ENCODE measurements at regions not wholly inside any gene's neighbourhood (a gene's known extent, or its start where the extent isn't known, plus 50 kb on each side); places are given as distances from the start of the nearest gene placed in this dataset.

- H3K27ac Mint-ChIP-seq: no peak overlapping the region
- CTCF ChIA-PET: no interaction called here
- no peak for DNase-seq
- no peaks in the 10 kb centered on the region for H3K36me3 Mint-ChIP-seq
- no peak overlapping the region for H3K4me3 Mint-ChIP-seq
- H3K9me3 Mint-ChIP-seq: peaks cover 6% of the 10 kb centered on the region
- no peaks in the 10 kb centered on the region for H3K4me1 Mint-ChIP-seq
- no peaks in the 10 kb centered on the region for H3K27me3 Mint-ChIP-seq
Measured at GRCh38 chr13:64900039-64900438, 2330.1 kb downstream of the PCDH9 start.

GRCh38 chr13:64884976-64885375 lies 2345.2 kb downstream of the PCDH9 start:
- H3K27me3 Mint-ChIP-seq: no peaks in the 10 kb centered on the region
- no peaks in the 10 kb centered on the region for H3K4me1 Mint-ChIP-seq
- CTCF ChIA-PET: no interaction called here
- peaks cover 6% of the 10 kb centered on the region for H3K9me3 Mint-ChIP-seq
- no peak for DNase-seq
- no peaks in the 10 kb centered on the region for H3K36me3 Mint-ChIP-seq
- no peak overlapping the region for H3K27ac Mint-ChIP-seq
- H3K4me3 Mint-ChIP-seq: no peak overlapping the region

GRCh38 chr13:64877176-64877575 lies 2353.0 kb downstream of the PCDH9 start:
- H3K27me3 Mint-ChIP-seq: no peaks in the 10 kb centered on the region
- H3K36me3 Mint-ChIP-seq: no peaks in the 10 kb centered on the region
- no peak overlapping the region for H3K27ac Mint-ChIP-seq
- no peak overlapping the region for H3K4me3 Mint-ChIP-seq
- CTCF ChIA-PET: no interaction called here
- H3K9me3 Mint-ChIP-seq: peaks cover 5% of the 10 kb centered on the region
- no peak for DNase-seq
- no peaks in the 10 kb centered on the region for H3K4me1 Mint-ChIP-seq

GRCh38 chr13:64871742-64872141 lies 2358.4 kb downstream of the PCDH9 start:
- Mint-ChIP-seq H3K4me1 (no peaks in the 10 kb centered on the region), H3K36me3 (no peaks in the 10 kb centered on the region), H3K27me3 (no peaks in the 10 kb centered on the region), H3K27ac (no peak overlapping the region), H3K4me3 (no peak overlapping the region), H3K9me3 (peaks cover 5% of the 10 kb centered on the region)
- DNase-seq: no peak
- CTCF ChIA-PET: no interaction called here

- Mint-ChIP-seq H3K27ac (no peak overlapping the region), H3K36me3 (no peaks in the 10 kb centered on the region), H3K4me3 (no peak overlapping the region), H3K27me3 (no peaks in the 10 kb centered on the region), H3K9me3 (peaks cover 5% of the 10 kb centered on the region), H3K4me1 (no peaks in the 10 kb centered on the region)
- DNase-seq: no peak
- CTCF ChIA-PET: no interaction called here
Measured at GRCh38 chr13:64869539-64869938, 2360.6 kb downstream of the PCDH9 start.

- CTCF ChIA-PET: no interaction called here
- Mint-ChIP-seq H3K4me1 (no peaks in the 10 kb centered on the region), H3K9me3 (peaks cover 14% of the 10 kb centered on the region), H3K4me3 (no peak overlapping the region), H3K36me3 (no peaks in the 10 kb centered on the region), H3K27ac (no peak overlapping the region), H3K27me3 (no peaks in the 10 kb centered on the region)
- no peak for DNase-seq
Measured at GRCh38 chr13:64867856-64868255, 2362.3 kb downstream of the PCDH9 start.

- H3K27me3 Mint-ChIP-seq: no peaks in the 10 kb centered on the region
- no peaks in the 10 kb centered on the region for H3K36me3 Mint-ChIP-seq
- CTCF ChIA-PET: no interaction called here
- no peak overlapping the region for H3K27ac Mint-ChIP-seq
- no peaks in the 10 kb centered on the region for H3K4me1 Mint-ChIP-seq
- H3K9me3 Mint-ChIP-seq: peaks cover 10% of the 10 kb centered on the region
- no peak for DNase-seq
- no peak overlapping the region for H3K4me3 Mint-ChIP-seq
Measured at GRCh38 chr13:64866331-64866730, 2363.8 kb downstream of the PCDH9 start.

GRCh38 chr13:64855506-64855905 lies 2374.6 kb downstream of the PCDH9 start:
- Mint-ChIP-seq H3K4me3 (no peak overlapping the region), H3K27me3 (no peaks in the 10 kb centered on the region), H3K9me3 (peaks cover 5% of the 10 kb centered on the region), H3K4me1 (no peaks in the 10 kb centered on the region), H3K36me3 (no peaks in the 10 kb centered on the region), H3K27ac (no peak overlapping the region)
- CTCF ChIA-PET: no interaction called here
- no peak for DNase-seq

- Mint-ChIP-seq H3K4me1 (no peaks in the 10 kb centered on the region), H3K27ac (no peak overlapping the region), H3K36me3 (no peaks in the 10 kb centered on the region), H3K9me3 (no peaks in the 10 kb centered on the region), H3K27me3 (no peaks in the 10 kb centered on the region), H3K4me3 (no peak overlapping the region)
- CTCF ChIA-PET: no interaction called here
- DNase-seq: no peak
Measured at GRCh38 chr13:64850017-64850416, 2380.1 kb downstream of the PCDH9 start.

GRCh38 chr13:64849196-64849595 lies 2380.9 kb downstream of the PCDH9 start:
- DNase-seq: no peak
- H3K36me3 Mint-ChIP-seq: no peaks in the 10 kb centered on the region
- no peaks in the 10 kb centered on the region for H3K4me1 Mint-ChIP-seq
- H3K27ac Mint-ChIP-seq: no peak overlapping the region
- CTCF ChIA-PET: no interaction called here
- no peaks in the 10 kb centered on the region for H3K27me3 Mint-ChIP-seq
- H3K4me3 Mint-ChIP-seq: no peak overlapping the region
- no peaks in the 10 kb centered on the region for H3K9me3 Mint-ChIP-seq

- no peaks in the 10 kb centered on the region for H3K27me3 Mint-ChIP-seq
- no peak overlapping the region for H3K4me3 Mint-ChIP-seq
- H3K4me1 Mint-ChIP-seq: no peaks in the 10 kb centered on the region
- H3K27ac Mint-ChIP-seq: no peak overlapping the region
- no peaks in the 10 kb centered on the region for H3K9me3 Mint-ChIP-seq
- H3K36me3 Mint-ChIP-seq: no peaks in the 10 kb centered on the region
- CTCF ChIA-PET: no interaction called here
- no peak for DNase-seq
Measured at GRCh38 chr13:64847767-64848166, 2382.4 kb downstream of the PCDH9 start.

- Mint-ChIP-seq H3K27me3 (no peaks in the 10 kb centered on the region), H3K27ac (no peak overlapping the region), H3K9me3 (peaks cover 5% of the 10 kb centered on the region), H3K36me3 (no peaks in the 10 kb centered on the region), H3K4me3 (no peak overlapping the region), H3K4me1 (no peaks in the 10 kb centered on the region)
- CTCF ChIA-PET: no interaction called here
- no peak for DNase-seq
Measured at GRCh38 chr13:64845110-64845509, 2385.0 kb downstream of the PCDH9 start.

- CTCF ChIA-PET: no interaction called here
- Mint-ChIP-seq H3K36me3 (no peaks in the 10 kb centered on the region), H3K9me3 (peaks cover under 1% of the 10 kb centered on the region), H3K4me1 (no peaks in the 10 kb centered on the region), H3K27me3 (no peaks in the 10 kb centered on the region), H3K4me3 (no peak overlapping the region), H3K27ac (no peak overlapping the region)
- DNase-seq: no peak
Measured at GRCh38 chr13:64819081-64819480, 2411.1 kb downstream of the PCDH9 start.

GRCh38 chr13:64817691-64818090 lies 2412.4 kb downstream of the PCDH9 start:
- Mint-ChIP-seq H3K4me1 (no peaks in the 10 kb centered on the region), H3K4me3 (no peak overlapping the region), H3K36me3 (no peaks in the 10 kb centered on the region), H3K27ac (no peak overlapping the region), H3K9me3 (peaks cover 3% of the 10 kb centered on the region), H3K27me3 (no peaks in the 10 kb centered on the region)
- DNase-seq: no peak
- CTCF ChIA-PET: no interaction called here

- no peak overlapping the region for H3K27ac Mint-ChIP-seq
- DNase-seq: no peak
- H3K27me3 Mint-ChIP-seq: no peaks in the 10 kb centered on the region
- no peaks in the 10 kb centered on the region for H3K4me1 Mint-ChIP-seq
- H3K36me3 Mint-ChIP-seq: no peaks in the 10 kb centered on the region
- H3K4me3 Mint-ChIP-seq: no peak overlapping the region
- CTCF ChIA-PET: no interaction called here
- H3K9me3 Mint-ChIP-seq: peaks cover 18% of the 10 kb centered on the region
Measured at GRCh38 chr13:64810750-64811149, 2419.4 kb downstream of the PCDH9 start.

GRCh38 chr13:64808704-64809103 lies 2421.4 kb downstream of the PCDH9 start:
- DNase-seq: no peak
- no peak overlapping the region for H3K27ac Mint-ChIP-seq
- H3K4me1 Mint-ChIP-seq: no peaks in the 10 kb centered on the region
- H3K36me3 Mint-ChIP-seq: no peaks in the 10 kb centered on the region
- no peak overlapping the region for H3K4me3 Mint-ChIP-seq
- CTCF ChIA-PET: no interaction called here
- H3K27me3 Mint-ChIP-seq: no peaks in the 10 kb centered on the region
- H3K9me3 Mint-ChIP-seq: peaks cover 14% of the 10 kb centered on the region

All from activated naive CD4-positive, alpha-beta T cell treated with anti-CD3 and anti-CD28 coated beads, Interleukin-2, amount 10 ng/mL, durations not matched to agents 7 days and 5 days (primary cell).